SU-DHL-6 (cell line): ENCODE measurements at regions not wholly inside any gene's neighbourhood (a gene's known extent, or its start where the extent isn't known, plus 50 kb on each side); places are given as distances from the start of the nearest gene placed in this dataset.
"Not testable (repeated sequence)": the region's sequence is repeated elsewhere in the genome, so short reads cannot be mapped to it uniquely, and the experiment has no call there.

Experiments
- H2AFZ ChIP-seq: fragments of 200-600 bp; sonication (generic); 2 replicates; pipeline ENCODE4 v1.6.1; 2014; ENCODE audit warnings: low read depth, mild to moderate bottlenecking, moderate library complexity, mixed read lengths, antibody characterized with exemption, low read length; ENCODE audit not compliant: severe bottlenecking
- H3F3A ChIP-seq: fragments of 200-600 bp; shearing (Covaris generic); 2 replicates; pipeline ENCODE4 v1.6.0; 2016; ENCODE audit warnings: antibody characterized with exemption, mild to moderate bottlenecking; ENCODE audit not compliant: insufficient read depth
- H3K27ac ChIP-seq: fragments of 200-600 bp; sonication (generic); 2 replicates; pipeline ENCODE4 v1.5.1; 2016; ENCODE audit warnings: low read depth, mild to moderate bottlenecking, low read length, moderate library complexity, mixed read lengths
- H3K27me3 ChIP-seq: fragments of 200-600 bp; sonication (generic), shearing (Covaris generic); 2 replicates; pipeline ENCODE4 v1.6.0; 2014; ENCODE audit warnings: mild to moderate bottlenecking, low read length
- H3K36me3 ChIP-seq: fragments of 200-600 bp; sonication (generic); 2 replicates; pipeline ENCODE4 v1.6.1; 2014; ENCODE audit warnings: mild to moderate bottlenecking, low read length, mixed read lengths
- H3K4me2 ChIP-seq: fragments of 300-600, 200-600 bp; shearing (Covaris generic), sonication (generic); 2 replicates; pipeline ENCODE4 v1.6.0; 2014; ENCODE audit warnings: low read length, low read depth, mild to moderate bottlenecking; ENCODE audit not compliant: poor library complexity, severe bottlenecking
- H3K4me3 ChIP-seq: fragments of 200-600 bp; sonication (generic); 2 replicates; pipeline ENCODE4 v1.5.1; 2014; ENCODE audit warnings: antibody characterized with exemption, low read length, mild to moderate bottlenecking, mixed read lengths; ENCODE audit not compliant: insufficient read depth, poor library complexity, severe bottlenecking
- H3K79me2 ChIP-seq: fragments of 200-600 bp; sonication (generic); 2 replicates; pipeline ENCODE4 v1.6.1; 2014; ENCODE audit warnings: mild to moderate bottlenecking, low read length, moderate library complexity; ENCODE audit not compliant: insufficient read depth
- H3K9ac ChIP-seq: fragments of 200-600 bp; sonication (generic); 2 replicates; pipeline ENCODE4 v1.7.0; 2014; ENCODE audit warnings: mild to moderate bottlenecking, low read length
- H3K9me2 ChIP-seq: fragments of 200-600 bp; sonication (generic); replicated peaks from 2 replicates; pipeline ENCODE4 v1.6.1; 2014; ENCODE audit warnings: low read length; ENCODE audit not compliant: insufficient read depth
- H3K9me3 ChIP-seq: fragments of 200-600 bp; sonication (generic); 2 replicates; pipeline ENCODE4 v1.6.1; 2014; ENCODE audit warnings: low read length, mixed read lengths; ENCODE audit not compliant: insufficient read depth
- H4K20me1 ChIP-seq: fragments of 200-600 bp; sonication (generic); 2 replicates; pipeline ENCODE4 v1.6.1; 2014; ENCODE audit warnings: low read depth, mild to moderate bottlenecking, antibody characterized with exemption, low read length, moderate library complexity, mixed read lengths
- EZH2phosphoT487 ChIP-seq: fragments of 200-600 bp; sonication (generic), shearing (Covaris generic); conservative IDR thresholded peaks from 2 replicates; pipeline ENCODE4 v1.6.1; 2018; ENCODE audit warnings: mild to moderate bottlenecking, antibody characterized with exemption, low read length, moderate library complexity, mixed read lengths
- TF ChIP-seq, protein P1 (sequence below): fragments of 200-600 bp; sonication (generic); IDR thresholded peaks from one replicate; pipeline ENCODE4 v1.5.1; 2017; ENCODE audit warnings: antibody characterized with exemption, mild to moderate bottlenecking, low read length, moderate library complexity; ENCODE audit not compliant: insufficient read depth, poor library complexity, severe bottlenecking

DNA sequence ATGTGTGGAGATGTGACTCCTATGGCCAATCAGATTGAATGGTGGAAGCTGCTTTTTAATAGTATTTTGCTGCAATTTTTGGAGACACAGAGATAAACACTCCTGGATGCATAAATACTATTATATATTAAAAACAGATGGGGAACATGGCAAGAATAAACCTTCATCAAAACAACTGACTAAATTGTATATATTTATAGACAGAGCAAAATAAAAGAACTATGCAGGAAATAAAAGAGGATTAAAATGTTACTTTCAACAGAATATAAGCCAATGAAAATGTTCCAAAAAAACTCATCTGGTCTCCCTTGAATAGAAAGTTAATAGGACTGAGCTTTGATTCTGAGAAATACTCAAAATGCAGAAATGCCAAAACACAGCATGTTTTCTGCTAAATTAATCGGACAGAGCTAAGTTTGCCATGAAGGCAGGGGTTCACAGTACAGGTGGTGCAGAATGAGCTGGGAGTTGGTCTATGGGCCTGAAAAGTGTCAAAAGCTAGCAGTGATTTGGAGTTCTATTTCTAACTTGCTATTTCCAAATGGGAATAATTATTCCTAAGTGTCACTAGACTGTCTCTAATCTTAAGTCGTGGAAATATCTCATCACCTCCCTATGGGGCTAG is 227.2 kb downstream of the CNTN3 start:
- H4K20me1 ChIP-seq = no peaks in the 10 kb centered on the region
- H3K36me3 ChIP-seq = no peaks in the 10 kb centered on the region
- no peak overlapping the region for H3K27ac ChIP-seq
- H3K9me2 ChIP-seq = no peaks in the 10 kb centered on the region
- no peaks in the 10 kb centered on the region for H3K27me3 ChIP-seq
- no peaks in the 10 kb centered on the region for H3K9me3 ChIP-seq
- no peak overlapping the region for H3K4me2 ChIP-seq
- H3F3A ChIP-seq = no peaks in the 10 kb centered on the region
- no peak overlapping the region for H3K4me3 ChIP-seq
- no peak overlapping the region for H2AFZ ChIP-seq
- H3K79me2 ChIP-seq = no peaks in the 10 kb centered on the region
- TF ChIP-seq, protein P1, sequence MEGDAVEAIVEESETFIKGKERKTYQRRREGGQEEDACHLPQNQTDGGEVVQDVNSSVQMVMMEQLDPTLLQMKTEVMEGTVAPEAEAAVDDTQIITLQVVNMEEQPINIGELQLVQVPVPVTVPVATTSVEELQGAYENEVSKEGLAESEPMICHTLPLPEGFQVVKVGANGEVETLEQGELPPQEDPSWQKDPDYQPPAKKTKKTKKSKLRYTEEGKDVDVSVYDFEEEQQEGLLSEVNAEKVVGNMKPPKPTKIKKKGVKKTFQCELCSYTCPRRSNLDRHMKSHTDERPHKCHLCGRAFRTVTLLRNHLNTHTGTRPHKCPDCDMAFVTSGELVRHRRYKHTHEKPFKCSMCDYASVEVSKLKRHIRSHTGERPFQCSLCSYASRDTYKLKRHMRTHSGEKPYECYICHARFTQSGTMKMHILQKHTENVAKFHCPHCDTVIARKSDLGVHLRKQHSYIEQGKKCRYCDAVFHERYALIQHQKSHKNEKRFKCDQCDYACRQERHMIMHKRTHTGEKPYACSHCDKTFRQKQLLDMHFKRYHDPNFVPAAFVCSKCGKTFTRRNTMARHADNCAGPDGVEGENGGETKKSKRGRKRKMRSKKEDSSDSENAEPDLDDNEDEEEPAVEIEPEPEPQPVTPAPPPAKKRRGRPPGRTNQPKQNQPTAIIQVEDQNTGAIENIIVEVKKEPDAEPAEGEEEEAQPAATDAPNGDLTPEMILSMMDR = no peak
- H3K9ac ChIP-seq = no peak overlapping the region

DNA sequence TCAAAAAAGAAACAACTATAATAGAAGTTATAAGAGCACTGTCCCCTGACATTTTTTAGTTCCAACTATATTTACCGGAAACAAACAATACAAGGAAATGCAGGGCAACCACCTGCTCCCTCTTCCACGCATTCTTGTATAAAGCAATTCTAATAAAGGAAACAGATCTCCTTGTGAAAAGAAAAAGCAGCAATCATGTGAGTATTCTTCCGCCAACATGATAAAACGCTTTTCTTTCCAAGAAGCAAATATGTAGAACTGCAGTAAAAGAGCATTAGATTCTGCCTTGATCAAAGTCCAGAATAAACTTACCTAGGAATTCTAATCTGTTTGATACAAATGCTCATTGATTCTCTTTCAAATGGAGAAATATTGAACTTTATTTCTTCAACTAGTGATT is 230.3 kb downstream of the CNTN3 start:
- Histone ChIP-seq H3K27me3 (no peaks in the 10 kb centered on the region), H3K27ac (no peak overlapping the region), H3F3A (no peaks in the 10 kb centered on the region), H3K9ac (no peak overlapping the region), H2AFZ (no peak overlapping the region), H3K79me2 (no peaks in the 10 kb centered on the region), H3K9me3 (no peaks in the 10 kb centered on the region), H3K4me3 (no peak overlapping the region), H3K4me2 (no peak overlapping the region), H3K36me3 (no peaks in the 10 kb centered on the region), H3K9me2 (no peaks in the 10 kb centered on the region), H4K20me1 (no peaks in the 10 kb centered on the region)
- TF ChIP-seq, protein P1 = no peak
- no peak for TF ChIP-seq EZH2phosphoT487

DNA sequence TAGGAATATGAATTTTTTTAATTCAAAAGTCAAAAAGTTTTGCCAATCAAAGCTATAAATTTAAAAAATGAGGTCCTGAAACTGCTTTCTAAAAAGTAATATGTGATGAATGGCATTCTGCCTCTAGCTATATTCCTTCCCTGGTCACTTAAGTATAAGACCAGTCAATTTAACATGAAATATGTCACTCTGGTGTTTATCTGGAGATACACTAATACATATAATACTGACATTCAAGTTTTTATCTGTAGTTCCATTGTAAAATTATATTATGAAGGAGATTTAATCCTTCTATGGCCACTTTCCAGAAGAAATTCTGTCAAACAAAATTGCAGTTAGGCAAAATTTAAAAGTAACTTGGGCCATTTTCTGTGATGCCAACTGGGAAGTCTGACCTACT is 236.8 kb downstream of the CNTN3 start:
- H3K9ac ChIP-seq = no peak overlapping the region
- H4K20me1 ChIP-seq = no peaks in the 10 kb centered on the region
- H3K9me2 ChIP-seq = no peaks in the 10 kb centered on the region
- H3F3A ChIP-seq = no peaks in the 10 kb centered on the region
- no peak overlapping the region for H3K27ac ChIP-seq
- no peak for TF ChIP-seq EZH2phosphoT487
- TF ChIP-seq, protein P1 = no peak
- no peaks in the 10 kb centered on the region for H3K79me2 ChIP-seq
- H3K9me3 ChIP-seq = no peaks in the 10 kb centered on the region
- H2AFZ ChIP-seq = no peak overlapping the region
- H3K36me3 ChIP-seq = no peaks in the 10 kb centered on the region
- H3K4me3 ChIP-seq = no peak overlapping the region
- no peaks in the 10 kb centered on the region for H3K27me3 ChIP-seq
- H3K4me2 ChIP-seq = no peak overlapping the region

DNA sequence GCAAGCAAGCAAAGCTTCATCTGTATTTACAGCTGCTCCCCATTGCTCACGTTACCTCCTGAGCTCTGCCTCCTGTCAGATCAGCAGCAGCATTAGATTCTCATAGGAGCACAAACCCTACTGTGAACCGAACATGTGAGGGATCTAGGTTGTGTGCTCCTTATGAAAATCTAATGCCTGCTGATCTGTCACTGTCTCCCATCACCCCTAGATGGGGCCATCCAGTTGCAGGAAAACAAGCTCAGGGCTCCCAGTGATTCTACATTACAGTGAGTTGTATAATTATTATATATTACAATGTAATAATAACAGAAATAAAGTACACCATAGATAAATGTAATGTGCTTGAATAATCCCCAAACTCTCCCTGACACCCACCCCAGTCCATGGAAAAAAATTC is 238.1 kb downstream of the CNTN3 start:
- H3K79me2 ChIP-seq, H3K4me2 ChIP-seq, H3K36me3 ChIP-seq, H3K9me2 ChIP-seq, H3K9ac ChIP-seq, H4K20me1 ChIP-seq, H3K9me3 ChIP-seq, H3F3A ChIP-seq, H3K27me3 ChIP-seq, H2AFZ ChIP-seq, H3K4me3 ChIP-seq, H3K27ac ChIP-seq: not testable (repeated sequence)
